ENCODE measurements at regions not wholly inside any gene's neighbourhood (a gene's known extent, or its start where the extent isn't known, plus 50 kb on each side); places are given as distances from the start of the nearest gene placed in this dataset.

DNA sequence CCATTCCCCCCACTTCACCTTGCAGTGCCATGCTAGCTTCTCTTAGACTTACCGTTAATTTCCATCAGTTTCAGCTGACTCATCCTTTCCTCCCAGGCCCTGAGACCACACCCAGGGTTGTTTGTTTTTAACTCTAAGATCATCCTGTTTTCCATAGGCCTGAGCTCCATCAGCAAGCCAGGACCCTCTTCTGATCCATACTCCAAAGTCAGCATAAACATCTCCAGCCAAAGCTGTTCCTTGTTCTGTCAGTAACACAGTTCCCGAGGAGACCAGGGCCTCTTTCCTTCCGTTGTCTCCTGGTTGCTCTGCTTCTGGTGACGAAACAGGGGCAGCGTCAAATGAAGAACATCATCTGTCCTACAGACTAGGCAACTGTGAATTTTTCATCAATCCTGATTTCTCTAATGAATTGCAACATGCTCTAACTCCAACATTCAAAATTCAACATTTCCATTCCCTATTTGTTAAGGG lies 83.8 kb upstream of the HNF1B start:
- no peak for DNase-seq (ENCODE audit: low read depth, low spot score)

GRCh38 chr17:37827905-37828650 lies 83.2 kb upstream of the HNF1B start:
- no peak for DNase-seq (ENCODE audit: low read depth, low spot score)

DNA sequence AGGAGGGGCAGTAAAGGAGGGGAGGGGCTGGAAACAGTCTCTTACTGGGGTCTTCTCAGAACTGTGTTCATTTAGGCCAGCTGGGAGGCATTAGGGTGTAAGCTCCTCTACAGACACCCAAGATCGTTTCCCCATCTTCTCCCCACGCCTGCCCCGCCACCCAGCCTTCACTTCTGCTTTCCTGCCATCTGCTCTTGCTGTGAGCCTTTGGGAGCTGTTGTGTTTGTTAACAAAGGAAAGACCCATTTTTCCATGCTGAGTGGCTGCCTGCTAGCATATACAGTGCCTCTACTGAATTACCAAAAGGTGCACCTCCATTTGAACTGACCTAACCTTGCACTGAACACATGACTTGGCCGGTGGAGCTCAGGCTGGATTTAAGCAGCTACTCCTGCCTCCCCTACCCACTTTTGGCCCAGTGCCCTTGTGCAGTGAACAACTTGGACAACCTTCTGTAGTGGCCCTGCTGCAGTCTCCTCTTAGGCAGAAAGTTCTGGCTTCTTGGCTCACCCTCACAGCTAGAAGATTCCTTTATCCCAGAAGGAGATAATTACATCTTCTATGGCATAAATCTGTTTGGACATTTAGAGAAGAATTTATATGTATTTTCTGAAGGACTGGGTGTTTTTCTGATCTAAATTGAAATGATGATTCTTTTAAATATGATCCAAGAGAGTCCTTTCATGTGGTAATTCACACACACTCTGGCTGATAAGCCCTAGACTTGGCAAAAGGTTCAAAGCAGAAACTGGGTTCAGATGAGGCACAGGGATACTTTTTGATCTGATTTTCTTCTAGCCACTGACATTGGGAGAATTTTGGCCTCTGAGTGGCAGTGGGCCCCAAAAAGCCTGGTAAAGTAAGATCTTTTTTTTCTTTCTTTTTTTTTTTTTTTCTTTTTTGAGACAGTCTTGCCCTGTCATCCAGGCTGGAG lies 81.9 kb upstream of the HNF1B start:
- DNase-seq (ENCODE audit: low read depth, low spot score): peak; percentile 36

DNA sequence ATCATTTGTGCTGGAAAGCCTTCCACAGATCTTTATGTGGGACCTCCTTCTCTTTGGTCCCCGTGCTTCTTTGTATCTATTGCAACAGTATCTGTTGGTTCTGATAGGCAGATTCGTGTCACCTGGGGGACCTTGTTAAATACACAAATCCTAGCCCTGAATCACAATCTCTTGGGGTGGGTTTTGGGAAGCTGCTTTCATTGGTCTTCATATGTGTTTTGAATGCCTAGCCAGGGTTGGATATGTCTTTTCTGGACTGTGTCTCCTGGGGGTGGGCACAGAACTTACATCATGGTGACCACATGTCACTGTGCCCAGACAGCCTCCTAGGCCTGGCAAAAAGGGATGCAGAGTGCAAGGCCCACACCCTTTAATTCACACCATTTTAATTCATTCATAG lies 81.0 kb upstream of the HNF1B start:
- no peak for DNase-seq (ENCODE audit: low read depth, low spot score)

DNA sequence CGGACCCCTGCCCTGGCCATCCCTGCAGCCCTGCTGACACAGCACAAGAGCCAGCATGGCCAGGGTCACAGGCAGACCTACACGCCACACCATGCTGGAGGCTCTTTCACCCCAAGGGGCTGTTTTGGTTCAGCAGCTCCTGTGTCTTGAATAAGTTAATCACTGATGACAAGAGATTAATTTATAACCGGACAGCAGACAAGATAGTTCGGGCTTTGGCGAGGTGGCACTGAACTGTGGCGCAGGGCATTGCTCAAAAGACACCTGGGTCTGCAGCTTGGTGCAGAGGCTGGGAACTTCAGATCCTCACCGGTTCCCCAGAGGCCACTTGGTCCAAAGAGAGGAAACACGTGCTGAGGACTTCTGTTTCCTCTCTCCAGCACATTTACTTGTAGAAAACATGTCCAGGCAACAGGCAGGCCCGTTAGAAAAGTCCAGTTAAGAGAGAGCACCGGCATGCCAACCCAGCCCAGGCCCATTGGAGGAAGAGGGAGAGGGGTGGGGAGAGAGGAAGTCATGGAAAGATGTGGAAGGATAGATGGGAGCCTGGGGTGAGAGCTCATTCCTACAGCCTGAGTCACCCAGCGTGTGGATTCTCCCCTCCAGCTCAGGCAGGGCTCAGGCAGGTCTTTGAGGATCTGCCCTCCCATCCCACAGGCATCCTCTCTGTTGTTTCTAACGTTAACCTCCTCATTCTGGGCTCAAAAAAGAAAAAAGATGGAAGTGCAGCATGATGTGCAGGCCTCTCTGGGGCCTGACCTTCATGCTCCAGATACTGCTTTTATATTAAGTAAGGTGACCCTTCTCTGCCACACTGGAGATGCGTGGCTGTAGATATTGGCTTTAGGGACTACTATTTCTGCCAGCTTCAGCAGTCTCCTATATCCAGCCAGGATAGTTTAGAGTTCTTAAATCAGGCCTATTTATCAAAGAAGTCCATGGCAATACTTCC lies 80.0 kb upstream of the HNF1B start:
- peak; percentile 92 for DNase-seq (ENCODE audit: low read depth, low spot score)

DNA sequence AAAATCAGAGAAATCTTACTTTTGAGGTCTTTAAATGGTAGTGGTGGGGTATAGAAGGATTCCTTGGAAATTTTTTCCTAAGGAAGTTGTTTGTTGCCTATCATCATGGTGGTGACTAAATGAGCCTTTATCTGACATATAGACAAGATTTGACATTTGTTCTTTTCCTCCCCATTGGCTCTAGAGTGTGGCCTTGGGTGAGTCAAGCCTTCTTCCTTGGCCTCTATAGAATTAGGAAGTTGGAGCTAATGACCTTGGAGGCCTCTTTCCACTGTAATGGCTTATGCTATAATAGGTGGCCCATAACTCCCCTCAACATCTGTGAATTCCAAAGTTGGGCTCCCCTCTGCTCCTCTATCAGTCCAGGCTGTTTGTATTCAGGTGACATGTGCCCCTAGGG lies 79.1 kb upstream of the HNF1B start:
- DNase-seq (ENCODE audit: low read depth, low spot score): no peak

GRCh38 chr17:37820995-37821713 lies 76.3 kb upstream of the HNF1B start:
- DNase-seq (ENCODE audit: low read depth, low spot score): peak; percentile 26

DNA sequence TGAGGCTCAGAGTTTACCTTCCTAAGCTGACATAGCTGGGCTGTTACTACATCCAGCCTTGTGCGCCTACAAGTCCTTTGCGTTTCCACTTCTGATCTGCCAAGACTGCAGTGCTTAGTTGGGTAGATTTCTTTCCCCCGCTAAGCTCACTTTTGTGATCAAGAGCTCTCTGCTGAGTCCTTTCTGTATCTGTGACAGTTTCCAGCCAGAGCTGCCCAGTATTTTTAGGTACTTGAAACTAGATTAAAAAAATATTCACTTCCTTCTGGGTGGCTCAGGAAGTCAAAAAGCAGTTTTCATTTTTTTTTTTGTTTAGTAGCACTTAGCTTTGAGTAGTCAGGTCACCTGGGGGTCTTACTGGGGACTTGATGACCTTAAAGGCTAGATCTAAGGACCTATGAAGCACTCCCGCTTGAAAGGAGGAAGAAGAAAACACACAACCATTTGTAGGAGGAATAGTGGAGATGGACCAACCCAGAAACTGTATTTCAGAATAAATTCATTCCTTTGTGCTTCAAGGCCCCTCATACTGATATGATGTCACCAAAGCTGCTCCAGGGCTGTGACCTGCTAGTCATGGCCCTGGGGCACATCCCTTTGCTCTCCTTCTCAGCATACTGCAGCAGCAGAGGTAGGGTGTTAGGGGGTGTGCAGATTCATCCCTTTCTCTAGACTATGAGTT lies 75.6 kb upstream of the HNF1B start:
- no peak for DNase-seq (ENCODE audit: low read depth, low spot score)

DNA sequence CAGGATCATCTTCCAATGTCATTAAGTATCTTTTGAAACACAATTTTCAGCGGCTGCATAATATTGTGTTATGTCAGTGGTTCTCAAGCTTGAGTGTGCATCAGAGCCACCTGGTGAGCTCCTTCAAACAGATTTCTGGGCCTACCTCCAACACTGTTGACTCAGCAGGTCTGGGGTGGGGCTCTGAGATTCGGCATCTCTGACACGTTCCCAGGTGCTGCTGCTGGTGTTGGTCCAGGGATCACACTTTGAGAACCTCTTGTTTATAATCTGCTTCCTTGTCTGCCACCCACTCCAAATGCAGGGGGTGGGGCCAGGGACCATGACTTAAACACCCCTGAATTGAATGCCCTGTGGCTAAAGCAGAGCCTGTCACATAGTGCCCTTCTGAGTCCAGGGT lies 73.8 kb upstream of the HNF1B start:
- DNase-seq (ENCODE audit: low read depth, low spot score): peak; percentile 58

GRCh38 chr17:37816950-37817349 lies 72.1 kb upstream of the HNF1B start:
- no peak for DNase-seq (ENCODE audit: low read depth, low spot score)

GRCh38 chr17:37815536-37815935 lies 70.7 kb upstream of the HNF1B start:
- DNase-seq (ENCODE audit: low read depth, low spot score): no peak

GRCh38 chr17:37813751-37814150 lies 68.9 kb upstream of the HNF1B start:
- peak; percentile 91 for DNase-seq (ENCODE audit: low read depth, low spot score)

DNA sequence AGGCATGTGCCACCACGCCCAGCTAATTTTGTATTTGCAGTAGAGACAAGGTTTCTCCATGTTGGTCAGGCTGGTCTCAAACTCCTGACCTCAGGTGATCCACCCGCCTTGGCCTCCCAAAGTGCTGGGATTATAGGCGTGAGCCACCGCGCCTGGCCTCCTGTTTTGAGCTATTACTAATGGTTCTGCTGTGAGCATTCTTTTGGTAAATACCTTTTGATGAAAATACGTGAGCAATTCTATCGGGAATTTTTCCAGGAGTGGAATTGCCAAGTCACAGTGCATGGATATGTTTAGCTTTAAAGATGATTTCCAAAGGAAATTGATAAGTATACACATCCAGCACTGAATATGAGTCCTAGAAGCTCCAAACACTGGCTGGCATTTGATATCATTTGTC lies 64.0 kb upstream of the HNF1B start:
- peak; percentile 64 for DNase-seq (ENCODE audit: low read depth, low spot score)

DNA sequence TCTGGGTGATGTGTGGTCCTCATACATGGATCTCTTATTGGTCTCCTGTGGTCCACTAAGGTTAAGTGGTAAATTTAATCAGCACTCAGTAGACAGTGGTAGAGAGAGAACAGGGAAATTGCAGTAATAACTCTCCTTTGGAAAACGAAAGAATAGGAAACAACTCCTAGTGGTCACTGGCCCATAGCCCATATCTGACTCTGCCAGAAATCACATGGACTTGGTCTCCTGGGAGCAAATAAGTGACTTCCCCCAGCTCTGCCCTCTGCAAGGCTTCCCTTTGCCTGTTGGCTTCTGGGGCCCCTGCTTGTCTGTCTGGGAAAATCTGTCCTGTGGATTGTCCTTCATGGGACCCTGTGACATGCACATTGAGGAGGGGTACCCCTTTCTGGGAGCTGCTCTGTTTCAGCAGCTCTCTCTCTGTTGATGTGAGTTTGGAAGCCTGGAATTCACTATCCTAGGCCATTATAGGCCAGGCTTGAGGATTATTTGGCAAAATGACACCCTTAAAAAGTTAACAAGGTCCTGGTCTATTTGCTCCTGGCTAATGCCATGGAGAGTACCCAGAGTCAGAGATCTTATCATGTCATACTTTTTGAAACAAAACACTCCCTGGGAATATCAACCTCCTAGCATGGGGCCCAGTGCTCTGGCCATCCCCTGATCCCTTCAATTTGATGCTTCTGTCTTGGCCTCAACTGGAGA lies 58.0 kb upstream of the HNF1B start:
- DNase-seq (ENCODE audit: low read depth, low spot score): peak; percentile 81

DNA sequence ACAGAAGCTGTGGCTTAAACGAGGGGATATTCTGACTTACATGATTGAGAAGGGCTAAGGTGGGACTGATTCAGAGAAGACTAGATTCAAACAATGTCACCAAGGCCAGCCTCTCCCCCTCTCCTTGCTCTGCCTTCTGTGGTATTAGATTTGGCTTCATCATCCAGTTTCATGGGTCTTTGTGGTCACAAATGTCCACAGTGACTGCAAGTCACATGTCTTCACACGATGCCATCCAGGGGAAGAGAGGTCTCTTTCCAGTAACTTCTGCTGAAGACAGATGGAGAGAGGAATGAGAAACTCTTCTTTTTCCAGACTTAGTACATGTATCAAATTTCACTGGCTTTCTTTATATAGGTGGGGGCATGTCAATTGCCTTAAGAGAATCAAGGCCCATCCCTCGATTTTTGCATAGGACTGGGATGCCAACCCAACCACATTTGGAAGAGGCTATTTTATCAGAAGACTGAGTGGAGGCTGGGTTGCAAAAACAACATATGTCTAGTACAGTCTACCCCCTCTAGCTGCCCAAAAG lies 57.3 kb upstream of the HNF1B start:
- DNase-seq (ENCODE audit: low read depth, low spot score): no peak

DNA sequence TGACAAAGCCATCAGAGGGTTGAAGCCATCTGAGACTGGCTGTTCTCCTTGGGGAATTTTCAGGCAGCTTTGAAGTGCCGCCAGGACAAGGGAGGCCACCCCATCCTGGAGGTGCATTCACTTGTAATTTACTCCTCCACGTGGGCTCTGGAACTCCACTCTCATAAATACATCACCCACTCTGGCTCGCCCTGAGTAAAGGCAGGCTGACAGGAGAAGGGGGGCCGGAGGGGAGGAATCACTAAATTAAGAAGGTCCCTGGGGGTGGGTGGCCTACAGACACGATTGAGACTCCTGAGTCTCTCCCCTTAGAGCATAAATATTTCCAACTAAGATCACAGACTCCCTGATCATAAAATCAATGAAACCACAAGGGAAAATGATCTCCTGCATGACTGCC lies 56.3 kb upstream of the HNF1B start:
- no peak for DNase-seq (ENCODE audit: low read depth, low spot score)

DNA sequence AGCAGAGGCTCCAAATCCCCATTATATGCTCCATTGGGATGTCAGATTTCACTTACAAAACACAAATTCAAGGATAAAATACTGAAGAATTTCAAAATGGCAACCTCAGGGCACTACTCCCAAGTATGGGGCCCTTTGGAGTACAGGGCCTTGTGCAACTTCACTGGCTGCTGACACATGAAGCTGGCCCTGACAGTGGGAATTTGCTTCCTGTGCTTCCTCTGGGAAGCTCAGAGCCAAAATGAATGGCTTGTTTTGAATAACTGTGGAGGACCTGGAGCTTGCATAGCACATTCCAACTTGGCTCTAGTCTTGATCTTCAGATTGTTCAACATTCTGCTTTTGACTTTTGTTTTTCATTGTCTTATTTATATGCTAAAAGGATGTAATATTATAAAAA lies 52.3 kb upstream of the HNF1B start:
- DNase-seq (ENCODE audit: low read depth, low spot score): no peak

GRCh38 chr17:37796076-37796475 lies 51.2 kb upstream of the HNF1B start:
- DNase-seq (ENCODE audit: low read depth, low spot score): no peak

All from astrocyte of the hippocampus (primary cell).